ENCODE measurements at regions not wholly inside any gene's neighbourhood (a gene's known extent, or its start where the extent isn't known, plus 50 kb on each side); places are given as distances from the start of the nearest gene placed in this dataset.

GRCh38 chr15:36090286-36090946 is 489.0 kb upstream of the CDIN1 start:
- no peak overlapping the region for H3K27ac Mint-ChIP-seq

DNA sequence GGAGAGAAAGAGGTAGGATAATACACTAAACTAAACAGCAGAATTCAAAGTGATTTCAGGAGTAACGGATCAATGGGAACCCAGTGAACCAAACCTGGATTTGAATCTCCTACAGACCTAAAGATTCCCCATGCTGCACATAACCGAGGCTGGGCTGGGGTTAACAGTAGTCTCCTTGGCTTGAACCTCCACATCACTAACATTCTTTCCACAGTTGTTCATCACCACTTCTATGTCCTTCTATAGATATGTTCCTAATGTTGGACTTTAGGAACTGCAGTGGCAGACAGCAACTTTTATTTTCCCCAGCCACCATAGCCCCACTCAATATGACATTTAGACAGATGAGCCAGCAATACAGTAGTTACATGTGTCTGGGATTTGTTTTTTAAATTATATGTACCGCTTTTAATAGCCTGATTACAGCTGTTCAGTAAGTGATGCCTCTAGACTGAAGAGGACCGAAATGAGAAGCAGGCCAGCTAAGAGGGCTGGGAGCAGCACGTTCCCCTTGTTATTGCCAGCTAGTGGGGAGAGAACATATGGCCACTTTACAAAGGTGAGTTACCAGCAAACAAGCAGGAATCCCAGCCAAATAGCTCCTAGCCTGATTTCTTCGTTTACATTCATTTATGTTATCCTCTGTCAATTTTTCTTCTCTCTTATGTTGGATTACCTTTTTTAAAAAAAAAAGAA is 472.6 kb upstream of the CDIN1 start:
- Histone ChIP-seq H3K27me3 (no peaks in the 10 kb centered on the region), H3K79me2 (ENCODE audit: low read depth) (no peaks in the 10 kb centered on the region), H3K9me3 (ENCODE audit: low read depth) (no peaks in the 10 kb centered on the region), H3K4me2 (no peak overlapping the region), H3K4me1 (no peaks in the 10 kb centered on the region), H3K27ac (no peak overlapping the region), H2AFZ (replicated peaks) (no peak overlapping the region), H3K36me3 (no peaks in the 10 kb centered on the region), H4K20me1 (ENCODE audit: low read depth) (no peaks in the 10 kb centered on the region), H3K9ac (no peak overlapping the region), H3K4me3 (no peak overlapping the region), H3F3A (ENCODE audit: low read depth) (no peaks in the 10 kb centered on the region)
- no peaks in the 10 kb centered on the region for H3K4me1 Mint-ChIP-seq
- no peak overlapping the region for H3K4me3 Mint-ChIP-seq
- no peak for TF ChIP-seq EZH2phosphoT487 (IDR thresholded peaks at IDR 0.05)
- TF ChIP-seq, protein P1, sequence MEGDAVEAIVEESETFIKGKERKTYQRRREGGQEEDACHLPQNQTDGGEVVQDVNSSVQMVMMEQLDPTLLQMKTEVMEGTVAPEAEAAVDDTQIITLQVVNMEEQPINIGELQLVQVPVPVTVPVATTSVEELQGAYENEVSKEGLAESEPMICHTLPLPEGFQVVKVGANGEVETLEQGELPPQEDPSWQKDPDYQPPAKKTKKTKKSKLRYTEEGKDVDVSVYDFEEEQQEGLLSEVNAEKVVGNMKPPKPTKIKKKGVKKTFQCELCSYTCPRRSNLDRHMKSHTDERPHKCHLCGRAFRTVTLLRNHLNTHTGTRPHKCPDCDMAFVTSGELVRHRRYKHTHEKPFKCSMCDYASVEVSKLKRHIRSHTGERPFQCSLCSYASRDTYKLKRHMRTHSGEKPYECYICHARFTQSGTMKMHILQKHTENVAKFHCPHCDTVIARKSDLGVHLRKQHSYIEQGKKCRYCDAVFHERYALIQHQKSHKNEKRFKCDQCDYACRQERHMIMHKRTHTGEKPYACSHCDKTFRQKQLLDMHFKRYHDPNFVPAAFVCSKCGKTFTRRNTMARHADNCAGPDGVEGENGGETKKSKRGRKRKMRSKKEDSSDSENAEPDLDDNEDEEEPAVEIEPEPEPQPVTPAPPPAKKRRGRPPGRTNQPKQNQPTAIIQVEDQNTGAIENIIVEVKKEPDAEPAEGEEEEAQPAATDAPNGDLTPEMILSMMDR (IDR thresholded peaks at IDR 0.05): no peak
- no peak for TF ChIP-seq EZH2 (IDR thresholded peaks at IDR 0.05)
- no peaks in the 10 kb centered on the region for H3K9me3 Mint-ChIP-seq
- H3K27ac Mint-ChIP-seq: no peak overlapping the region
- no peaks in the 10 kb centered on the region for H3K36me3 Mint-ChIP-seq
- H3K27me3 Mint-ChIP-seq (ENCODE audit: insufficient read depth, low read depth): no peaks in the 10 kb centered on the region
- no peak for DNase-seq (ENCODE audit: low spot score)

More at GRCh38 chr15:36090286-36090946, 489.0 kb upstream of the CDIN1 start:
- no peak overlapping the region for H3K27ac ChIP-seq
- Mint-ChIP-seq H3K27me3 (ENCODE audit: insufficient read depth, low read depth) (no peaks in the 10 kb centered on the region), H3K4me3 (no peak overlapping the region), H3K4me1 (peaks cover 3% of the 10 kb centered on the region), H3K36me3 (no peaks in the 10 kb centered on the region), H3K9me3 (peaks cover 4% of the 10 kb centered on the region)
- H3K9me3 ChIP-seq (ENCODE audit: low read depth): no peaks in the 10 kb centered on the region
- no peaks in the 10 kb centered on the region for H3K36me3 ChIP-seq
- no peaks in the 10 kb centered on the region for H4K20me1 ChIP-seq (ENCODE audit: low read depth)
- no peak overlapping the region for H2AFZ ChIP-seq (replicated peaks)
- H3K4me3 ChIP-seq: no peak overlapping the region
- no peaks in the 10 kb centered on the region for H3K27me3 ChIP-seq
- H3K4me2 ChIP-seq: no peak overlapping the region
- H3K4me1 ChIP-seq: no peaks in the 10 kb centered on the region
- H3F3A ChIP-seq (ENCODE audit: low read depth): no peaks in the 10 kb centered on the region
- no peak for TF ChIP-seq EZH2 (IDR thresholded peaks at IDR 0.05)
- TF ChIP-seq, protein P1 (IDR thresholded peaks at IDR 0.05): no peak
- no peak for TF ChIP-seq EZH2phosphoT487 (IDR thresholded peaks at IDR 0.05)
- no peak overlapping the region for H3K9ac ChIP-seq
- DNase-seq (ENCODE audit: low spot score): no peak
- H3K79me2 ChIP-seq (ENCODE audit: low read depth): no peaks in the 10 kb centered on the region

DNA sequence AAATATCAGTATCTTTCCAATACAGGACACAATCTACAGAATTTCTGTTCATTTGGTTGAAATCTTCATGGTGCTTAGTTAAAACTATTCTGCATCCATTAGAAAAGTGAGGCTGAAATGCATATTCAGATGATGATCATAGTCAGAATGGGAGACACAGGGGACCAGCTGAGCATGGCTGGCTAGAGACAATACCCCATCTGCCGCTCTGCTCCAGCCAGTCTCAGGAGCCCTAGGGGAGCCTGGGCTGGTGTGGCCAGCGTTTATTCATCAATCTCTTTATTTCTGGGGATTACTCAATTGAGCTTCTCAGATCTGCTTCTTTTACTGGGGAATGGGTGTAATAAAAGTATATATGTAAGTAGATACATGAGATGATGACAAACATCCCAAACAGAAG is 470.9 kb upstream of the CDIN1 start:
- TF ChIP-seq EZH2phosphoT487 (IDR thresholded peaks at IDR 0.05) (no peak), EZH2 (IDR thresholded peaks at IDR 0.05) (no peak)
- TF ChIP-seq, protein P1 (IDR thresholded peaks at IDR 0.05): no peak
- Mint-ChIP-seq H3K9me3 (no peaks in the 10 kb centered on the region), H3K4me1 (no peaks in the 10 kb centered on the region), H3K27me3 (ENCODE audit: insufficient read depth, low read depth) (no peaks in the 10 kb centered on the region), H3K4me3 (no peak overlapping the region), H3K27ac (no peak overlapping the region), H3K36me3 (no peaks in the 10 kb centered on the region)
- no peak overlapping the region for H2AFZ ChIP-seq (replicated peaks)
- H3K27me3 ChIP-seq: no peaks in the 10 kb centered on the region
- no peak for DNase-seq (ENCODE audit: low spot score)
- no peaks in the 10 kb centered on the region for H3F3A ChIP-seq (ENCODE audit: low read depth)
- H3K79me2 ChIP-seq (ENCODE audit: low read depth): no peaks in the 10 kb centered on the region
- no peaks in the 10 kb centered on the region for H3K36me3 ChIP-seq
- no peak overlapping the region for H3K9ac ChIP-seq
- no peak overlapping the region for H3K4me3 ChIP-seq
- H3K4me2 ChIP-seq: no peak overlapping the region
- H4K20me1 ChIP-seq (ENCODE audit: low read depth): no peaks in the 10 kb centered on the region
- H3K4me1 ChIP-seq: no peaks in the 10 kb centered on the region
- H3K9me3 ChIP-seq (ENCODE audit: low read depth): no peaks in the 10 kb centered on the region
- no peak overlapping the region for H3K27ac ChIP-seq

All from neural progenitor cell (in vitro differentiated cells).